ENCODE measurements at regions not wholly inside any gene's neighbourhood (a gene's known extent, or its start where the extent isn't known, plus 50 kb on each side); places are given as distances from the start of the nearest gene placed in this dataset.

GRCh38 chr6:14656649-14657048, 539.1 kb downstream of the CD83 start:
- TF ChIP-seq CTCF (IDR thresholded peaks at IDR 0.05; ENCODE audit: low read depth, low read length, poor library complexity, severe bottlenecking) (no peak), EZH2phosphoT487 (IDR thresholded peaks at IDR 0.05; ENCODE audit: borderline replicate concordance, low read length) (no peak)
